Common myeloid progenitor, CD34-positive (primary cell): ENCODE measurements at regions not wholly inside any gene's neighbourhood (a gene's known extent, or its start where the extent isn't known, plus 50 kb on each side); places are given as distances from the start of the nearest gene placed in this dataset.

ENCODE experiments used
- CTCF ChIA-PET: fragments of 350-600 bp; sonication (Branson Sonifier 250); formaldehyde crosslinking; loops from one replicate; lab custom pipeline; 2021; ENCODE audit warnings: antibody characterized with exemption; lab: Charles Lee
- POLR2A ChIA-PET: fragments of 350-600 bp; sonication (Branson Sonifier 250); formaldehyde crosslinking; loops from one replicate; lab custom pipeline; 2021; ENCODE audit warnings: antibody characterized with exemption; lab: Charles Lee
- DNase-seq, 3 donors: peaks; one replicate each; pipeline versions ENCODE4 v3.0.0 to v3.0.0-alpha.2; 2013
- H3K27ac ChIP-seq, 2 experiments: 1 replicate in 1 of 2; 2 replicates in 1 of 2; pipeline ENCODE4 v1.7.0; 2013; ENCODE audit warnings: inconsistent platforms in 2 of 2, low read length in 2 of 2, mild to moderate bottlenecking in 2 of 2, low read depth in 1 of 2, moderate library complexity in 1 of 2; ENCODE audit not compliant: severe bottlenecking in 2 of 2, insufficient read depth in 1 of 2, poor library complexity in 1 of 2
- H3K27me3 ChIP-seq, 5 experiments: replicated peaks in 2 of 5; 1 replicate in 3 of 5; 2 replicates in 2 of 5; pipeline versions ENCODE4 v1.6.1 to v1.7.0; 2013; ENCODE audit warnings: low read length in 4 of 5, mild to moderate bottlenecking in 2 of 5, moderate library complexity in 2 of 5, inconsistent platforms in 1 of 5; ENCODE audit not compliant: insufficient read depth in 5 of 5, control insufficient read depth in 4 of 5
- H3K36me3 ChIP-seq, 4 experiments: 1 replicate in 2 of 4; 2 replicates in 2 of 4; pipeline versions ENCODE4 v1.6.1 to v1.7.0; 2013; ENCODE audit warnings: low read length in 3 of 4, control low read depth in 1 of 4, mild to moderate bottlenecking in 1 of 4; ENCODE audit not compliant: control insufficient read depth in 4 of 4, insufficient read depth in 4 of 4
- H3K4me1 ChIP-seq, 4 experiments: 1 replicate in 3 of 4; 2 replicates in 1 of 4; pipeline versions ENCODE4 v1.6.1 to v1.7.1; 2013; ENCODE audit warnings: low read length in 3 of 4, mild to moderate bottlenecking in 3 of 4, control low read depth in 1 of 4, inconsistent platforms in 1 of 4, moderate library complexity in 1 of 4; ENCODE audit not compliant: control insufficient read depth in 4 of 4, insufficient read depth in 4 of 4; ENCODE audit errors: control extremely low read depth in 1 of 4
- H3K4me3 ChIP-seq, 7 experiments: 1 replicate in 4 of 7; 2 replicates in 3 of 7; pipeline versions ENCODE4 v1.5.1 to v1.7.0; 2013; ENCODE audit warnings: mild to moderate bottlenecking in 7 of 7, low read length in 6 of 7, moderate library complexity in 6 of 7, inconsistent platforms in 2 of 7, low read depth in 2 of 7, control low read depth in 1 of 7; ENCODE audit not compliant: insufficient read depth in 4 of 7, control insufficient read depth in 1 of 7; ENCODE audit errors: extremely low read depth in 1 of 7
- H3K9me3 ChIP-seq, 5 experiments: 1 replicate in 4 of 5; 2 replicates in 1 of 5; pipeline versions ENCODE4 v1.6.1 to v1.7.1; 2013; ENCODE audit warnings: low read length in 4 of 5, mild to moderate bottlenecking in 2 of 5, inconsistent platforms in 1 of 5, low read depth in 1 of 5, moderate library complexity in 1 of 5; ENCODE audit not compliant: control insufficient read depth in 4 of 5, insufficient read depth in 2 of 5; ENCODE audit errors: control extremely low read depth in 1 of 5
- WGBS: methylation state at CpG from one replicate; pipeline ENCODE4 v1.1.5; 2013; ENCODE audit not compliant: insufficient coverage; 5-methylcytosine and 5-hydroxymethylcytosine counted together

DNA sequence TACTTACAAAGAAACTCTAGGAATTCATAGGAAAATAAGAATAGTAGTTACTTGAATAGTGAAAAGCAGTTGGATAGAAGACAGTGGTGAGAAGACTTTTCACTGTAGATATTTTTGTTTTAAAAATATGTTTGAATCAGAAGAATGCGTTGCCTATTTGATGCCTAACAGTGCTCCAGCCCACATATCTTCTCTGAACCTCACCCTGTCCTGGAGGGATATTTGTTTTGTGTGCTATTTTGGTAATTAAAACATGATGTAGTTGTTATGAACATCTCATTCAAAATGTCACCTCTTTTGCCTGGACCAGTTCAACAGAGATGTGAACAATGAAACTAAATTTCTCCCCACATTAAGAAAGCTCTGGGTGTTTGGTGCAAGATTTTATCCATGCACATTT is 87.6 kb downstream of the CARTPT start:
- Histone ChIP-seq H3K27ac (no peak overlapping the region), H3K4me3 (no peak overlapping the region), H3K4me1 (peaks cover 0 to 3% (median 0%) of the 10 kb centered on the region in 4 experiments), H3K9me3 (no peaks in the 10 kb centered on the region), H3K27me3 (peaks cover 6 to 19% (median 9%) of the 10 kb centered on the region in 5 experiments), H3K36me3 (no peaks in the 10 kb centered on the region)
- POLR2A ChIA-PET = no interaction called here
- DNase-seq = no peak
- 100% methylated on average over 1 of the region's 1 CpG for WGBS
- CTCF ChIA-PET = no interaction called here

- H3K27me3 ChIP-seq = peaks cover 3 to 11% (median 8%) of the 10 kb centered on the region in 5 experiments
- H3K27ac ChIP-seq = no peak overlapping the region
- H3K9me3 ChIP-seq = no peaks in the 10 kb centered on the region
- CTCF ChIA-PET = interaction anchor here (1.0 kb wide), 1 partner anchor 9 kb away, joined by 4 read pairs; no protein-coding TSS in a partner anchor
- 97% methylated on average over 3 of the region's 4 CpGs for WGBS
- H3K4me1 ChIP-seq = peaks cover 0 to 3% (median 0%) of the 10 kb centered on the region in 4 experiments
- no peaks in the 10 kb centered on the region for H3K36me3 ChIP-seq
- no peak for DNase-seq
- POLR2A ChIA-PET = no interaction called here
- no peak overlapping the region for H3K4me3 ChIP-seq
Measured at GRCh38 chr5:71807909-71808308, 88.8 kb downstream of the CARTPT start.

DNA sequence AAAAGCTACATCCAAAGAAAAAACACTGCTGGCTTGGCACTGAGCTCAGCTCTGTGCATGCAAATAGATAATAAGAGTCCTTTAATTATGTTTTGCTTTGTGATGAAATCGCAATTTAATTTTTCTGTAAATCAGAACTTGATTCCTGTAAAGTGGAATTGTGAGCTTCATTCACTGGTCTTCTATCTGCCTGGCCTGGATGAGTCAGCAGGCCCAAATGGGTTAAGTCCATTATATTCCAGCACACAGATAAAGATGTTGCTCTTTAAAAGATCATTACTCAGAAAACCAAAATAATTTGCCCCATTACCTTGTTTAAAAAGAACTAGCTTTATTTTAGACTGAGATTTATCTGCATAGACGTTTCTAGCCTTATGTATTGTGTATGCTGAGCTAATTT is 90.4 kb downstream of the CARTPT start:
- Histone ChIP-seq H3K27me3 (peaks cover 2 to 9% (median 6%) of the 10 kb centered on the region in 5 experiments), H3K4me1 (peaks cover 0 to 3% (median 0%) of the 10 kb centered on the region in 4 experiments), H3K36me3 (no peaks in the 10 kb centered on the region), H3K9me3 (no peaks in the 10 kb centered on the region), H3K4me3 (no peak overlapping the region), H3K27ac (no peak overlapping the region)
- ChIA-PET POLR2A (no interaction called here), CTCF (interaction anchor here (0.6 kb wide), 1 partner anchor 29 kb away, joined by 3 read pairs; no protein-coding TSS in a partner anchor)
- DNase-seq = no peak
- WGBS = 88% methylated on average over 2 of the region's 2 CpGs

- peaks cover 0 to 1% (median 0%) of the 10 kb centered on the region in 5 experiments for H3K9me3 ChIP-seq
- 76% methylated on average over 8 of the region's 9 CpGs for WGBS
- no peaks in the 10 kb centered on the region for H3K36me3 ChIP-seq
- peaks cover 0 to 3% (median 0%) of the 10 kb centered on the region in 4 experiments for H3K4me1 ChIP-seq
- H3K4me3 ChIP-seq = no peak overlapping the region
- POLR2A ChIA-PET = no interaction called here
- no peak for DNase-seq
- CTCF ChIA-PET = interaction anchor here (0.6 kb wide), 1 partner anchor 30 kb away, joined by 3 read pairs; no protein-coding TSS in a partner anchor
- H3K27me3 ChIP-seq = peaks cover 0 to 6% (median 4%) of the 10 kb centered on the region in 5 experiments
- no peak overlapping the region for H3K27ac ChIP-seq
Measured at GRCh38 chr5:71810023-71810422, 90.9 kb downstream of the CARTPT start.

- no peak overlapping the region for H3K4me3 ChIP-seq
- CTCF ChIA-PET = no interaction called here
- DNase-seq = no peak
- POLR2A ChIA-PET = no interaction called here
- H3K27ac ChIP-seq = no peak overlapping the region
- peaks cover 0 to 2% (median 0%) of the 10 kb centered on the region in 5 experiments for H3K9me3 ChIP-seq
- H3K36me3 ChIP-seq = no peaks in the 10 kb centered on the region
- peaks cover 0 to 3% (median 0%) of the 10 kb centered on the region in 4 experiments for H3K4me1 ChIP-seq
- WGBS = 73% methylated on average over 8 of the region's 9 CpGs
- peaks cover 0 to 6% (median 4%) of the 10 kb centered on the region in 5 experiments for H3K27me3 ChIP-seq
Measured at GRCh38 chr5:71810471-71811195, 91.6 kb downstream of the CARTPT start.

DNA sequence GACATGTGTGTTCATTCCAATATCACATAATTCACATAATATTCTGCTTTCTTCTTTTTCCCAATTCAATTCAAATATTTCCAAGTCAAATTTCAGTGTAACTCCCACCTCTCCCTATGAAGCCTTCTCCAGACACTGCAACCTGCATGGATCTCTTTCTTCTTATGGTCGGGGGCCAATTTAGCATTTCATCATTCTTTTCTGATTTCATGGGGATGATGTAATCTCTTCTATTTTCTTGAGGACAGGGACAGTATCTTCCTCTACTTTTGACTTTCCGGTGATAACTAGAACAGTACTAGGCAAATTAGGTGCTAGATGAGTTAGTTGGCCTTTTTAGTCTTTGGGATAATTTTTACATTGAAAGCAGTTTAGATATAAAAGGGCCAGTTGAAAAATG is 92.7 kb downstream of the CARTPT start:
- peaks cover 0 to 2% (median 0%) of the 10 kb centered on the region in 5 experiments for H3K9me3 ChIP-seq
- WGBS = 100% methylated on average over 2 of the region's 2 CpGs

DNA sequence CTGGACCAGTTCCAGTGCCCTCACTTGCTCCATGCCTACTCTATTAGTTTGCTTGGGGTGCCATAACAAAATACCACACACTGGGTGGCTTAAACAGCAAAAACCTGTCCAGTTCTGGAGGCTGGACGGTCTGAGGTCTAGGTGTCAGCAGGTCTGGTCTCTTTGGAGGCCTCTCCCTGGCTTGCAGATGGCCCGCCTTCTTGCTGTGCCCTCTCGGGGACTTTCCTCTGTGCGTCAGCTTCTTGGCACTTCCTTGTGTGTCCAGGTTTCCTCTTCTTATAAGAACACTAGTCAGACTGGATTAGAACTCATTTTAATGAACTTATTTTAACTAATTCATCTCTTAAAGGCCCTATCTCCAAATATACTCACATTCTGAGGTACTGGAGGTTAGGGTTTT is 97.2 kb downstream of the CARTPT start:
- ChIA-PET CTCF (interaction anchor here (1.6 kb wide), 1 partner anchor 9 kb away, joined by 4 read pairs; no protein-coding TSS in a partner anchor), POLR2A (no interaction called here)
- H3K27me3 ChIP-seq = peaks cover 0 to 2% (median 0%) of the 10 kb centered on the region in 5 experiments
- no peak overlapping the region for H3K27ac ChIP-seq
- peaks cover 0 to 2% (median 0%) of the 10 kb centered on the region in 5 experiments for H3K9me3 ChIP-seq
- no peaks in the 10 kb centered on the region for H3K4me1 ChIP-seq
- 89% methylated on average over 4 of the region's 4 CpGs for WGBS
- DNase-seq = no peak
- H3K36me3 ChIP-seq = no peaks in the 10 kb centered on the region
- no peak overlapping the region for H3K4me3 ChIP-seq

More for the DNA sequence above, 92.7 kb downstream of the CARTPT start:
- H3K4me3 ChIP-seq = no peak overlapping the region
- no peak overlapping the region for H3K27ac ChIP-seq
- ChIA-PET CTCF (no interaction called here), POLR2A (no interaction called here)
- H3K27me3 ChIP-seq = peaks cover 0 to 6% (median 3%) of the 10 kb centered on the region in 5 experiments
- H3K36me3 ChIP-seq = no peaks in the 10 kb centered on the region
- DNase-seq = no peak
- peaks cover 0 to 3% (median 0%) of the 10 kb centered on the region in 4 experiments for H3K4me1 ChIP-seq
